HG03064 (cell line): ENCODE measurements at regions not wholly inside any gene's neighbourhood (a gene's known extent, or its start where the extent isn't known, plus 50 kb on each side); places are given as distances from the start of the nearest gene placed in this dataset.

Experiments
- ATAC-seq: cut with Tn5 transposase; IDR thresholded peaks from one replicate; pipeline ENCODE4 v1.9.1; 2021; ENCODE audit warnings: low read depth; ENCODE audit not compliant: unreplicated experiment

- ATAC-seq = no peak
Measured at GRCh38 chr5:124478264-124478663, 268.2 kb downstream of the ZNF608 start.

DNA sequence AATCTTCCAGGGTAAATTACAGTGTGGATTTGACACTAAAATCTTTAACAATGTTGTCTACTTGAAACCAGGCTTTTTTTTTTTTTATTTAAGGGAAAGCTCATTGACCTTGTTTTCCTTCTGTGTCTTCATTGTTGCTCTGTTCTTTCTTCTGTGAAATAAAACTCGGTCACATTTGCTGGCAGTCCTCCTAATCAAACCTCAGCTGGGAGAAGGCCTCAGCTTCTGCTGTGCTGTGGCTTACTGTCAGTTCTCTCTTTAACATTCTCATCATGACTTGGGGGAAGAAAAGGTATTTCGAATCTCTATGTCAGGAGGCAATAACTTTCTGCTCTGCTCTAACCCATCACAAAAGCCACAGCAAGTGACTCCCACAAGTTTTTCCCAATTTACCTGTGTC is 268.9 kb downstream of the ZNF608 start:
- ATAC-seq = no peak

DNA sequence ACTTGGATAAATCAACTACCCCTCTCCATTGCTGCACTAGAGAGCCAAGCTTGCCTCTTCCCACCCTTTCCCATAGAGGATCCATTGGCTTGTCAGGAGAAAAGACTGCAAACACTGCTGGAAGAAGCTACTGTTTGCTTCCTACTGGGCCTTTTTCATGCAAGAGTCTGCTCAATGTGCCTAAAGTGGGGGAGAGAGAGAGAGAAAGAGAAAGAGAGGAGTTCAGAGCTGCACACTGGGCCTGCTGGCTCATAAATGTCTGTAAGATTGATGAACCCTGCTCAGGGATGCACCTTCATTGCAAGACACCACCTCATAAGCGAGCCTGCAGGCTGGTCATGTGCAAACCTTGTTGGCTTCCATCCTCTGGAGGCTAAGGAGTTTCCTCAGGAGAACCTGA is 269.4 kb downstream of the ZNF608 start:
- ATAC-seq = no peak

DNA sequence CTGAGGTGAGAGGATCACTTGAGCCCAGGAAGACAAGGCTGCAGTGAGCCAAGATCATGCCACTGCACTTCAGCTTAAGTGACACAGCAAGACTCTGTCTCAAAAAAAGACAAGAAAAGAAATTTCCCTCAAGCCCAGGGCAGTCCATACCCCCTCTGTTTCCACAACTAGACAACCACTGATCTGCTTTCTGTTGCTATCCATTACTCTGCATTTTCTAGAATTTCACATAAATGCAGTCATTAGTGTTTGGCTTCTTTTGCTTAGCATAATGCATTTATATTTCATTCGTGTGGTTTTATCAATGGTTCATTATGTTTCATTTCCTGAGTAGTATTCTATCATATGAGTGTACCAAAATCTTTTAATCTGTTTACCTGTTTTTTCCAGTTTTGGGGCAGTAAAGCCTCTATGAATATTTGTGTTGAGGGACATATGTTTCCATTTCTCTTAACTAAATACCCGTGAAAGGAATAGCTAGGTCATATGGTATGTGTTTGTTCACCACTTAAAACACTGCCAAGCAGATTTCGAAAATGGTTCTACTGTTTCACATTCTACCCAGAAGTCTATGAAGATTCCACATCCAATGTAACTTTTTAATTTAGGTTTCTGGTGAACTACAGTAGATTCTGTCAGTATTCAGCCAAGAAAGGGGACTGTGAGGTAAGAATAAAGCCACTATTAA is 271.8 kb downstream of the ZNF608 start:
- ATAC-seq = no peak

GRCh38 chr5:124468671-124469411 is 277.6 kb downstream of the ZNF608 start:
- ATAC-seq = no peak

DNA sequence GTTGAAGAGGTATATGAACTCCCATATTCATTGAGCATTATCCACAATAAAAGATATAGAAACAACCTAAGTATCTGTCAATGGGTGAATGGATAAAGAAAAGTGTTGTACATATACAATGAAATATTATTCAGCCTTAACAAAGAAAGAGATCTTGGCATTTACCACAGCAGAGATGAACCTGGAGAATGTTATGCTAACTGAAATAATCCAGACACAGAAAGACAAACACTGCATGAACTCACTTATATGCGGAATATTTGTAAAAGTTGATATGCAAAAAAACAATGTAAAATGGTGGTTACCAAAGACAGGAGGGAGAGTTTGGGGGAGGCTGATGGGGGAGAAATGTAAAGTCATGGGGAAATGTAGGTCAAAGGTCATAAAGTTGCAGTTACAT is 278.7 kb downstream of the ZNF608 start:
- ATAC-seq = no peak

DNA sequence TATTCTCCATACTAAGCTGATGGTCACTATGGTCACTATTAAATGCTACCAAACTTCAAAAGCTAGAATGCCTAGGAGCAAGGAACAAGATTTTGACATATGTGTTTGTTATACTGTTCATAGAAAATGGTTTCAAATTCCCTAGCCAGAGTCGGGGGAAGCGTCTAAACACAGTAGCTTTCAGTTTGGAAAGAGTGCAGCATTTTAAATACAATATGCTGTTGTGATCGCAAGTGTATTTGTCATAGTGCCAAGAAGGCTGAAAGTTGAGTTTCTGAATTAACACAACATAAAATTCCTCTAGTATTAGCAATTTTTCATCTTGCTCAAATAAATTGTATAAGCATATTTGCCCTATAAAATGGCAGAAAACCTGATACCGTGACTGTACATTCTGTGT is 280.4 kb downstream of the ZNF608 start:
- no peak for ATAC-seq

- ATAC-seq = no peak
Measured at GRCh38 chr5:124463851-124464250, 282.6 kb downstream of the ZNF608 start.

DNA sequence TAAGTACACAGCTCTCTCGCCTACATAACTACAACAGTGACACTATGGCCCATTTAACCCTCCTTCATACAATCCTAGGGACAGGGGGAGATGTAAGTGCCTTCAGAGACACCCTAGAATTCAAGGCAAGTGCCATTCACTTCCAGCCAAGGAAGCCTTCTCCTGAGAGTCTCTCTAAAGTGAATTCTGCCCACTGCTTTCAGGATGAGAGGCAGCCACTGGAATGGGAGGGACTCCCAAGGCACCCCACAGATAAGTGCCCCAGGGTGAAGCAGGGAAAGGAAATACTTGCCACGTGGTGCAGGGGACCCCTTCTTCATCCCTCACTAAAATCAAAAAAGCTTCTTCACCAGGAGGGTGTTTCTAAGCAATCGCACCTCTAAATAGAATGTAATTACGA is 283.7 kb downstream of the ZNF608 start:
- no peak for ATAC-seq

GRCh38 chr5:124461941-124462340 is 284.5 kb downstream of the ZNF608 start:
- no peak for ATAC-seq

DNA sequence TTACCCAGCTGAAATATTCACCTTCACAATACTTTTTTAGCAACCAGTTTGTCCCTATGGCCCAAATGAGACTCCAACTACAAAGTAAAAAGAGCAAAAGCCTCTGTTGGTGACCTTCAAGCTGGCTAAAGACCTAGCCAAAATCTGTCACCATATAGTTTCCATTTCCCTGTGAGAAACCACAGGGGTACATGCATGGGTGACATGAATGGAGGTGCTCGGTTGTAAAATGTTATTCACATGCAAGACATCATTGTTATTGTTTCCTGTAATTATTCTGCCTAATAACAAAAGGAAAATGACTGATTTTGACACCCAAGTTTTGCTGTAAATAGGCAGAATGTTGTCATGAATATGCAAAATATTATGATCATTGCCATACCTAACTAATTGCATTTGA is 285.3 kb downstream of the ZNF608 start:
- ATAC-seq = no peak

GRCh38 chr5:124460642-124461041 is 285.8 kb downstream of the ZNF608 start:
- no peak for ATAC-seq

DNA sequence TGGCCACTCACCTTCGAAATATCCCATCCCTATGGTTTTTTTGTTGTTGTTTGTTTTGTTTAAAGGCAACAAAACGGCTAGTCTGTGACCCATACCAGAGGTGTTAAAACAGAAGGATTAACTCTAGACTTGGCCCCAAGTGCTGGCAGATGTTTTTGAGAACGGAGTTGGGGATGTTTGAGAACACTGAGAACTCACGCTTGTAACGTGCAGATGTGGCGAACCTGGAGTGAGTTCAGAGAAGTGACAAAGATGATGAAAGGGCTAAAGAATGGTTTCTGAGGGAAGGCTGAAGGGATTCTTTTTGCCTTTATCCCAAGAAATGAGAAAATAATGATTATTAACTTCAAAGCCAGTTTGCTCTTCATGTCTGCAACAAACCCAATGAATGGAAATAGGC is 286.5 kb downstream of the ZNF608 start:
- no peak for ATAC-seq

- ATAC-seq = no peak
Measured at GRCh38 chr5:124457901-124458300, 288.5 kb downstream of the ZNF608 start.

DNA sequence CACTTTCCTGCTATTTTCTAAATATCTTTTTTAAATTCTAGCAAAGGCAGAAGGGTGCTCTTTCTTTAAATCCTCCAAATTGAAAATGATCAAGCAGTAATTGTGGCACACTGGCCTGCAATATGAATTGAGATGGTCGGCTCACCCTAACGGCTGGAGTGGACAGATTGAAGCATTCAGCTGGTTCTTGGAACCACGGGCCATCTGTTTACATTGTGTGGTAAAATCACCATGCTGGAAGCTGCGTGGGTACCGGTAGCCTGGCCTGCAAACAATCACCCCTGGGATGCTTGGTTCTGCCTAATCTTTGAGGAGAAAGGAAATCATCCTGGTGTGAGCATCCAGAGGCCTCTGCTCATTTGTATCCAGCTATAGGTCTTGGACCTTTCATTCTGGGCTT is 289.3 kb downstream of the ZNF608 start:
- no peak for ATAC-seq

GRCh38 chr5:124456249-124456648 is 290.2 kb downstream of the ZNF608 start:
- ATAC-seq = no peak

- ATAC-seq = no peak
Measured at GRCh38 chr5:124454081-124454480, 292.4 kb downstream of the ZNF608 start.

DNA sequence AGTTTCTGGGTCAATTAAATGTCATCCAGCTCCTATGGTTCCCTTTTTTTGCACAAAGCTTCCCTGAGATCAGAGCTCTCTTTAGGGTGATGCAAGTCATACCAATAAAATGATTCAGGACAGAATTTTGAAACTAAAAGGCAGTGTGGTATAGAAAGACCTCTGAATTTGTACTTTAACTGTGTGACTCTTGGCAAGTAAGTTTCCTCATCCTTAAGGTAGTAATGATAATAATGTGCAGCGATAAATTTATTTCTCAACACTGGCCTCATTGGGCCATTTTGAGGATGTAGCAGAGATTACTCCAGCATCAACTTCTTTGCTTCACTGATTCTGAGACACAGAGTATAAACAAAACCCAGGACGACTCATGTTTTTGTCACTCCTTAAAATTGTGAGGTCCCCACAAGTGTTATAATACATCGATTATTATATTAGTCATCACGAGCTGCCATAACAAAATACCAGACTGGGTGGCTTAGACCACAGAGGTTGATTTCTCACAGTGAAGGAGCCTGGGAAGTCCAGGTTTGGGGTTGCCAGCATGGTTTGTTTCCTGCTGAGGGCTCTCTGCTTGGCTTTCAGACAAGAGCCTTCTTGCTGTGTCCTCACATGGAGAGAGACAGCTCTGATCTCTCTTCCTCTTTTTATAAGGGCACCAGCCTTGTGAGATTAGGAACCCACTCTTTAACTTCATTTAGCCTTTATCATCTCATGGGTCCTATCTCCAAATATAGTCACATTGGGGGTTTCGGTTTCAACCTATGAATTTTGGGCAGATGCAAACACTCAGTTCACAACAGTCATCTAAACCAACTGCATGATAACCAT is 293.0 kb downstream of the ZNF608 start:
- ATAC-seq = peak; percentile 98

DNA sequence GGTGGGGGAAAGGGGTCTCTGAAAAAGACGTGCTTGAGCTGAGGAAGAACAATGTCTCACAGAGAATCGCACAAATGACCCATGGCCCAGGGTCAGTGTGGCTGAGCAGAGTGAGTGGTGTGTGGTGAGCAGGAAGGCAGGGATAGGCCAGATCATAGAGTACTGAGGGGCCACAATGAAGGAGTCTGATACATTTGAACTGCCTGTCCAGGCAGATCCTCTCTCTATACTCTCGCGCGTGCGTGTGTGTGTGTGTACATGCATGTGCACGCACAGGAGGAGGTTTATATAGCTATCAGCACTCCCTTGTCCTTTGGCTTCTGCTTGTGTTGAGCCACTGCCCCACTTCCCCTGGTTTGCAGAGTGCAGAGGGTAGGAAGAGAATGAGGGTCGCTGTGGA is 294.0 kb downstream of the ZNF608 start:
- no peak for ATAC-seq

- no peak for ATAC-seq
Measured at GRCh38 chr5:124451721-124452383, 294.6 kb downstream of the ZNF608 start.

DNA sequence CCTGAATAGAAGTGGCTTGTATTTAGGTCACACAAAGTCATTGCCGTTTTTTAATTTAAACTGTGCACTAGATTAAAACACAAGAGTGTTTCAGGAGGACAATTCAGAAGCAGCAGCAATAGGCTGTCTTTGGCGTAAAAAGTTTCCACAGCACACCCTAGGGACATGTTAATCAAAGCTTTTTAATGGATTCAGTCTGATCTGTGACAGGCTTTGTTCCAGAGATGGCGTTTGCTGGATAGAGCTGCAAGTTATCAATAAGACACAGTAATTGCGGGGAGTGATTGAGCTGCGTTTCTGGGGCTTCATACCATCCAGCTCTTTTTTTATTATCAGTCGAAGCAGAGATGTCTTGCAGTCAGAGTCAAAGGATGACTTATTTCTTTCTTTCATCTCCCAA is 300.3 kb downstream of the ZNF608 start:
- ATAC-seq = no peak
